Midbrain (tissue), 1 donor: ENCODE measurements at regions not wholly inside any gene's neighbourhood (a gene's known extent, or its start where the extent isn't known, plus 50 kb on each side); places are given as distances from the start of the nearest gene placed in this dataset.

Experiments used
- DNase-seq: peaks from one replicate; lab custom pipeline; 2025; lab: John Stamatoyannopoulos, UW

DNA sequence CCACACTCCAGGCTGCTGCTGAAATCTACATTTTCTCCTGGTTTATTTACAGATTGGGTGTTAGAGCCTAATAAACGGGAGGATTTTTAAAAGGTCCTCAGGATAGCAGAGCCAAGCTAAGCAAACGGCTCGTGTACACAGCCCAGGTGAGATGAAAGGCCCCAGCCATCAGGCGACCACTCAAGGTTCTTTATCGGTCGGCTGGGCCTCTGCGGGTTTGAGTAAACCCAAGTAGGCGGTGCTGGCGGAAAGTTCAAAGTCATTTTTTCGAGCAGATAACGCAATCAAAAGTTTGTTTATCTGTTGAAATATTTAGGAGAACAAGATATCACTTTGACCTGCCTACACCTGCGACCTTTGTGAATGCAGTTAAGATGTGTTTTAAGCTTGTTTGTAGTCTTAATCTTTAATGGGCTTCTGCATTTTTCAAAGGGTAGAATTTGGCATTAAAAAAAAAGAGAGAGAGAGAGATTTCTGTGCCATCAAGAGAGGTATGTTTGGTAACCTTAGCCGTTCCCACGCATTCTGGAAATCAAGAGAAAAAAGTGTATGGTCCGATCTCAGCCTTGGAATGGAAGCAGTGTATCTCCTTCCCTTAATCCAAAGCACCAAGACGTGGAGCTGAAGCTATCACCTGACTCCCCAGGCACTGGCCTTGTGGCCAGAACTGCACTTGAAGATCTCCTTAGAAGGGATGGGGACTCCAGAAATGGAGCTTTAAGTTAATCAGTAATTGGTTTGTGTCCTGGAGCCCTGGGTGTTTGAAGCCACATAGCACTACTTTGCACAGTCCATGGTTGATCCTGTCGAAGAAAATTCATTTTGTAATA is 301.7 kb upstream of the IRX5 start:
- no peak for DNase-seq

DNA sequence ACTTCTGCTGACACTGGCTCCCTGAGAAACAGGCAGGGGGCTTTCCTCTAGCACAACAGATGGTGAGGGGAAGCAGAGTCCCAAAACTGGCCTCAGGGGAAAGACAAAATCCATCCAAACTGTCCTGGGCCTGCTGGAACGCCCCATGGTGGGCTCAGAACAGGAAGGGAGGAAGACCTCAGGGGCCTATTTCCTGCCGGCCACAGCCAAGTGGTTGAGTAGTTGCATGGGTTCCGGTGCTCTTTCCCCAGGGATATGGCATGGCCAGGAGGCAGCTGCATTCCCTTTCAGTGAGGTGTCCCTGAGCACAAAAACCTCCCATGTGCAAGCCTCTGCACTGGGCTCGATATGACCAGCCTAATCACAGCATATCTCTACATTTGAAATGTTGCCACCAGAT is 303.0 kb upstream of the IRX5 start:
- DNase-seq: no peak

DNA sequence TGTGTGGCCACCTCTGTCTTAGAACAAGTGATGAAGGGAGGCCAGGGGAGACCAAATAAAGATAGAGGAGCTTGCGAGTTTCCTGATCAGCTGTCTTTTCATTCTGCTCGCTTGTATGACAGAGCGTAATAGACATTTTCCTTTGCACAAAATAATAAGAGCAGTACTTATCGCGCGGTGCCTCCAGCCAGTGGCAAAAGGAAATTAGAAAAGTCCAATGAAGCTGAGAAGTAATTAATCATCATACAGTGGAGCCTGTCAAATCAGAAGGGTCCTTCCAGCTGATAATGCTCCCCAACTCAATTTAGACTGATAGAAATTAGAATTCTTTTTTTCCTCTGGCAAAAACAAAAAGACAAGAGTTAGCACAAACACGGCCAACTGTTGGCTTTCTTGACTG is 307.0 kb upstream of the IRX5 start:
- no peak for DNase-seq

DNA sequence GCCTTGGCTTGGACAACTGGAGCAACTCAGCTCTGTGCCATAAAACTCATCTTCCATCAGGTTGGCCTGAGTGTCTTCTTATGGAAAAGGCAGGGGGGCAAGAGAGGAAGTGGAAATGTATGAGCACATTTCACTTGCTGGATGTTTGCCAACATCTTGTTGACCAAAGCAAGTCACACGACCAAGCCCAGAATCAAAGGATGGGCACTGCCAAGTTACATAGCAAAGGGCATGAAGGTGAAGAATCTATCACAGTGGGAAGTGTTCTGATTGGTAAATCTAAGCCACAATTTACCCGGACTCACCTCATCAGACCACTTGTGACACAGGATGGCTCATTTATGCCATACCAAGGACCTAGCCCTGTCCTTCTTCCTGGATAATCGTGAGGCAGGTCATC is 310.5 kb upstream of the IRX5 start:
- no peak for DNase-seq

DNA sequence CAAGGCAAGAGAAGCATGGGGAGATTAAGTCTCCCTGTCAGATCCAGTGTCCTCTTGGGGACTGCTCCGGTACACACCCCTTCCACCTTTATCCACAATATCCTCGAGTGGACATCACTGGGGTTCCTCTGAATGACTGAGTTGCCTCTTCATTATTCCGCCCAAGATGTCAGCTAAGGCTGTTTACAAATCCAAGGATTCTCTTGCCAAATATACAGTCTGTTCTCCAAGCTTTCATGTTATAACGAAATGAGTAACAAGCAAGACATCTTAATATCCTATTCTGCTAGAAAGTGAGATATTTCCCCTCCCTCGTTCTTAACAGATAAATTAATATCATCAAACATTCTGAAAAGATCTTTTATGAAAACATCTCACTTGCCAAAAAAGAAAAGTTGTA is 314.1 kb upstream of the IRX5 start:
- DNase-seq: no peak

DNA sequence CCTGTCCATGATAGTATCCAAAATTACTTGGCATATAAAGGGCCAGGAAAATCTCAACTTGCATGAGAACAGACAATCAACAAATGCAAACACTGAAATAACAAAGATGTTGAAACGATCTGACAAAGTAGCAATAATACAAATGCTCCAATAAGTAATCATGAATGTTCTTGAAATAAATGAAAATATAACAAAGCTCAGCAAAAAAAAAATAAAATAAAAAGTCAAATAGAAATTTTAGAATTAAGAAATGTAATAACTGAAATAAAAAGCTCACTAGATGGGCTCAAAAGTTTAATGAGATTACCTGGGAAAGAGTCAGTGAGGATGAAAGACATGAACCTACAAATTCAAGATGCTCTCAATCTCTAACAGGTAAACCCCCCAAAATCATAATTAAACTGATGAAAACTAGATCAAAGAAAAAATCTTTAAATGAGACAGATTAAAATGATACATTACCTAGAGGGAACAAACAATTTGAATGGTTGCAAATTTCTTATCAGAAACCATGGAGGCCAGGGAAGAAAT is 319.0 kb upstream of the IRX3 start:
- no peak for DNase-seq

DNA sequence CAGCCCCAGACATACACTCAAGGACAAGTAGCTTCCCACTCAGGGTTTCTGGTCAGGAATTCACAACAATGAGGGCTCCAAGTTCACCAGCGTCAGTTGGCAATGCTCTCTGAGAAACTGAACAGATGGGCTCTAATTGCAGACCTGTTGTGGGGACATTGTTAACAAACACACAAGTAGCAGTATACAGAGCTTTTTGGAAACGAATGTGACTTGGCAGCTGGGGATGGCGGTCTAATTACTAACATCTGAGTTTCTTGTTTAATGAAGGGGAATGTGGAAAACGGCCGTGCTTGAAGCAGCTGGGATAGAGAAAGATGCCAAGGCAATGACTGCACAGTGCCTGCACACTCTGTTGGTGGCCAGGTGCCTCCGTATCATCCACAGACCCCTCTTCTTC is 316.1 kb upstream of the IRX3 start:
- no peak for DNase-seq

DNA sequence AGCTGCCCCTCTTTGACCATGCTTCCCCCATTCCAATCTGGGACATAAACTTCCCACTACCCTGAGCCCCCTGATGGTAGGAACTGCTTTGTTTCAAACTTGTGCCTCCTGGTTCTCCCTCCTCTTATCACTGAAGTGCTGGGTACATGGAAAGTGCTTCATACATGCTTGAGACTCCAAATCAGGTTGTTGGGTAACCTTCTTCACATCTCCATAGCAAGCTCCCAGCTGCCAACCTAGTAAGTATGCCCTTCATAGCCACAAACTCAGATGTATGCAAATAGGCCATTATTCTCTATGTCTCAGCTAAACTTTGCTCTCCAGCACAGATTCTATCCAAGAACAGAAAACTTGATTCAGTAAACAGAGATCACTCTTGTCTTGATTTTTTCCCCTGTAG is 310.6 kb upstream of the IRX3 start:
- no peak for DNase-seq

DNA sequence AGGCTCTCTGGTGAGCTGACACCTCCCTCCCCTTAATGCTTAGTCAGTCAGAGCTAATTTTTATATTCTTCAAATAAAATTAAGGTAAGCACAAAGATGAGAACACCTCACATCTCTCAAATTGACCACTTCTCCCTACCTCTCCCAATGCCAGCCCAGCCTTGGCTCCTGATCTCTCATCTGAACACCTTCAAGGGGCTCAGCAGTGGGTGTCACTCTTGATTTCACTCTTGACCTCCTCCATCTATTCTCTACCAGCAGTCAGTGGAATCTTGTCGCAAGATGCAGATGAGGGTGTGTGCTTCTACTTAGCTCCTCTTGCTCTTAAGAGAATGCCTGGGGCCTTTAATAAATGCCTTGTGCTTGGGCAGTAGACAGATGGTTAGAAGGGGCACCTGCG is 309.0 kb upstream of the IRX3 start:
- DNase-seq: no peak

DNA sequence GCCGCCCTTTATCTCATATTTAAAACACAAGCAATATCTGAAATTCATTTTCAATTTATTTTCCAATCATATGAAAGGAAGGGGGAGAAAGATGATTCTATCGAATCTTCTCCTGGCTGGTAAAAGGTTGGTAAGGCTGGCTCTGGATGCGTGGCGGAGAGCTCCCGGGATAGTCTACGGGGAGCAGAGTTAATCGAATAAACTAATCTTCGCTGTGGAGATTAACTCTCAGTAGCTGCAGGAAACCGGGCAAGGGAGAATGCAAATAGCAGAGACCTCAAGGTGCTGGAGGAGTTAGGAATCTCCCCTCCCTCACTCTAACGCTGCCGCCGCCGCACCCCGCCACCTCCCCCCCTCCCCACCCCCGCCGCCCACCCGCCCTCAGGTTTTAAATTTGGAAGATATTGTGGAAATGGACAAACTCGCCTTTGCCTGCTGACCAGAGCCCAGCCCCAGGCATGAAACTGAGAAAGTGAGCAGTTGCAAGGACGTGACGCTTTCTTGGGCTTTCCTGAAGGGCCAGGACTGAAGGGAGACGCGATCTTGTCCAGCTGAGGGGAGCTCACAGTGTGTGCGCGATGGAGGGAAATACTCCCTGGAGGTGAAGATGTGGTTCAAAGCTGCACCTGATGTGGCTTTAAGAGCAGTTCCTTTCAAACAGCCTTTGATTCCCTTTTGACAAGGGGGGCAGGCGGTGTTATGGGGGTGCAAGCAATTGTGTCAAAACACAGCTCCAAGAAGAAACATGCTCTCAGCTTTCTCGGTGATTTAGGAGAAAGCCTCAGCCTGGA is 308.2 kb upstream of the IRX3 start:
- DNase-seq: no peak

DNA sequence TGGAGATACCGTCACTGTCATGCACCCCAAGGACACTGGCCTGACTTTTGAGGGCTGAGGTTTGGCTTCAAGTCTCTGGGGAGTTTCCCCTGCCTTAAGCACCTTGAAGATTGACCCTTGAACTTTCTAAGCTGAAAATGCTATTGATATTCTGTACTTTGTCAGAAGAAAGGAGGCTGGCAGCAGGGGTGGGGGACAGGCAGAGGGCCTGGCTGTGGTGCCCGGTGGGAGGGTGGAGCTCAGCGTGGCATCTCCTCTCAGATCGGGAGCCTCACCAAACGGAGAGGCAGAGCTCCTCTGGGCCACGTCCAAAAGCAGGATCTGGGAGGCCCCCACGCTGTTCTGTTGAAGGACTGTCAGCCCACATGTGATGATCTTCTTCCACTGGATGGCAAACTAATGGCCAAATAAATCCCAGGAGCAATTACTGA is 305.2 kb upstream of the IRX3 start:
- DNase-seq: no peak

DNA sequence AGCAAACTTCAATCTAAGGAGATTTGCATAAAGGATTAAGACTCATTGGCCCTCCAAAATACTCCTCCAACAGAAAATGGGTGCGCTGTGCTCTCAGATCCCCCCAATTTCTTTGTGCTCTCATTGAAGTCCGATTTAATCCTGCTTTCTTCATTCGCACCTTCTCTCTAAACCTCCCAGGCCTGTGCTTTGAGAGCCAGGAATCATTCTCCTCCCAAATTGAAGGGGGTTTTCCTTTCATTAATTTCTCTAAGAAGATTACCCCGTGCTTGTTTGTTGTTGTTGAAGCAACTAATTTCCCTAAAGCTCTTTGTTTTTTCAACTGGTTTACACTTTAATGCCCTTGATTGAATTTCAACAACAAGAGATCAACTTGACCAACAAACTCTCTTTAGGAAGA is 304.2 kb upstream of the IRX3 start:
- no peak for DNase-seq

DNA sequence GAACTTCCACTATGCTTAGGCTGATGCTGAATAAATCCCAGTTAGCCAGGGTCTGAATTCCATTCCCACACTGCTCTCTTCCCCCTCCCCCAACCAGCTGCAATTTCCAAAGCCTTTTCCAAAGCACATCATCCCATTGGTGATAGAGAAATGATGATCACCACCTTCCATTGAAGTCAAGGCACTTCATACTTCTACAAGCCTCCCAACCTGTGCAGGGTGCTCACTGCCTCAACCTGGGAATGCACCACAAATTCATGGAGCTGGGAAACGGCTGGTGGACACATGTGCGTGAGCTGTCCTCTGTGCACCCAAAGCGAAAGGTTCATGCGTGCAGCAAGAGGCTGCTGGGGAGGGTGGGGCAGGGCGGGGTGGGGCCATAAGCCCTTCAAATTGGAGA is 302.7 kb upstream of the IRX3 start:
- DNase-seq: no peak

DNA sequence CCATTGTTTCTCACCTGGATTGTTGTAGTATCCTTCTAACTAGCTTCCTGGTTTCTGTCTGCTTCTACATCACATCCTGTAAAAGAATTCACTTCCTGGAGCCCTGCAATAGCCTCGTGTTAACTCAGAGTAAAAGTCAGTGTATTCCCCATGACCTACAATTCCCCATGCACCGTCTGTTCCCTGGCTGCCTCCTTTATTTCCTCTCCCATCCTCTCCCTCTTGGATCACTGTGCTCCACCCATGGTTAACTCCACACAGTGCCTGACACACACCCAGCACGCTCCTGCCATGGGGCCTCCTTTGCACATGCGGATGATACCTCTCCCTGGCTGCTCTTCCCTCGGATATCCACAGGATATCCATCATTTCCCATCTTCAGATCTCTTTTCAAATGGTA is 301.4 kb upstream of the IRX3 start:
- DNase-seq: no peak

DNA sequence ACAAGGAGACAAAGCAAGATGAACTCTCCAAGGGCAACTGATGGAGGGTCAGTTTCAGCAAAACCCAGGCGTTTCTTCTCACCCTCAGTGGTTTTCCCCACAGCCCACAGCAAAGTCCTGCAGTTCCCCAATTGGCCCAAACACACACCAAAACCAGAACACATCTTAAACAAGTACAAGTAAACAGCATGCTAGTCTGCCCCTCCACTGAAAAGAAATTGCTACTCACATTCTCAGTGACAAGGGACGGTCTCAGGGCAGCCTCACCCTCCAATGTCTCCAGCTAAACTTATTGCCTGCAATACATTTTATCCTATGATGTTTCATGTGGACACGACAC is 300.6 kb upstream of the IRX3 start:
- DNase-seq: no peak

DNA sequence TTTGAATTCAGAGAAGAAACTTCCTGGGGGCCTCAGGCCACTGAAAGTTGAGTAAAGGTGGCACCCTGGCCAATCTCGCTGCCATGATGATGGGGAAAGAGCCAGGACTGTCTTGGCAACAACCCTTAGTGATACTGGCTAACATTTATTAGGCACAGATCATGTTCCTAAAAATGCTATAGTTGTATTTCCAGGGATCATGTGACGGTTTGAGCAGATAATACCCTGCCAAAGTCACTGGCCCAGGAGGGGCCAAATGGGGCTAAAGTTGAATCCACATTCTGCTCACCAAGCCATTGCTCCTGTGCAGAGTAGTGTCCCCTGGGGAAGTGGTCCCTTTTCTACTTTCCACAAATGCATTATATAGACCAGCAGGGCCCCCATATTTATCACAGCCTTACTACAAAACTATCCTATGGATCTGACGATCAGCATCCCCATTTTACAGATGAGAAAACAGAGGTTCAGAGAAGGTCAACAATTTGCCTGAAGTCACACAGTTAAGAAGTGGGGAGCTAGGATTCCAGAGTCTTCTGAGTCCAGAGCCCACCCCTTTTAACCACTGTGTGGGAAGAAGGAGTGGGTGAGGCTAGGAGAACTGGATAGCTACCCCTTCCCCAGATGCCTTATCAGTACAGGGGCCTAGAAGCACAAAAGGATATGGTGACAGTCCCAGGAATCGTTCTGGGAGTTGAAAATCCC is 300.0 kb upstream of the IRX3 start:
- DNase-seq: no peak

DNA sequence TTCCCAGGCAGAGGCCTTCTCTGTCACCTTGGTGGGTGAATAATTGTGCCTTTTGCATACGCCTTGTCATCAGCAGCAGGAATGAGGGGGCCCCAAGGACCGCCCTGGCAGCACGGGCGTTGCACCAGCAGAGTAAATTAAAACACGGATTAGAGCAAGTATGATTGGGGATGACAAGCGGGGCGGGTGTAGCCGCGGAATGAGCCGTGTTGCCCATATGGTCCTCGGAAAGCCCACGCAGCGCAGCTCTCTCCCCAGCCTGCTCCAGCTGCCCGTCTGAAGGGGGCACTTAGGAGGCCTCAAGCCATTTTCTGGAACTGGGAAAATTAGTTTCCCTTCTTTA is 299.4 kb upstream of the IRX3 start:
- DNase-seq: no peak

DNA sequence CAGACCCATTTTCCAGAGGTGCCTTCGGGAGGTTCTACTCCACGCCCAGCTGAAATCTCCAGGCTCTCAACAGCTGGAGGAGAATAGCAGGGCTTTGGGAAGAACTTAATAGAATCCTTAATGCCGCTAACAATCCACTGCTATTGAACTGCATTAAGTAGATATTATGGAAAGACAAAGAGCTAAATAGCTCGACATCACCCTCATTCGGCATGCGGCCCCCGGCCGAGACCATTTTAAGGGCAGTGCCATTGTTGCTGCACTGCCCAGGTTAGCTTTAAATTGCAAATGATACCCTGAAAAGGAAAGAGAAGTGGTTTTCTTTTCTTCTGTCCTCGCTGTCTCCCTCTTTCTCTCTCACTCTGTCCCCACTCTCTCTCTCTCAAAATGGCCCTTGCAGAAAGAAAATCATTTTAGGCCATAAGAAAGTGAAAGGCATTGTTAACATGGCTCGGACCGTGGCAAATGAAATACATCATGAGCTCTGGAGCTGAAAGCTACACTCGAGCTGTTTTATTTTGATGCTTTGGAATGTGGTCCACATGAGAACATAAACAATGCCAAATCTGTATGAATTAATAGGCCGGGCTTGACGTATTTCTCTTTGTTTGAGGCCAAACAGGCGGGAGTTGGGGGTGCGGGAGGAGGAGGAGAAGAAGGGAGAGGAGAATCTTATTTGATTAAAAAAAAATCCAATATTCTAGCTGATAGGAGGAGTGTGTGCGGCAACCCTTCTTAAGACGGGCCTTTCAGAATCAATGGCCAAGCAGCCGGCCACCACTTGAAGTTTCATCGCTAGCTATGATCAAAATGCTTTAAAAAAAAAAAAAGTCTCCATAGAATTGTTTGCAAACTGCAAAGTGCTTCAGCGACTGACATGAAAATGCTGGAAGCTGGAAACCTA is 298.8 kb upstream of the IRX3 start:
- no peak for DNase-seq

DNA sequence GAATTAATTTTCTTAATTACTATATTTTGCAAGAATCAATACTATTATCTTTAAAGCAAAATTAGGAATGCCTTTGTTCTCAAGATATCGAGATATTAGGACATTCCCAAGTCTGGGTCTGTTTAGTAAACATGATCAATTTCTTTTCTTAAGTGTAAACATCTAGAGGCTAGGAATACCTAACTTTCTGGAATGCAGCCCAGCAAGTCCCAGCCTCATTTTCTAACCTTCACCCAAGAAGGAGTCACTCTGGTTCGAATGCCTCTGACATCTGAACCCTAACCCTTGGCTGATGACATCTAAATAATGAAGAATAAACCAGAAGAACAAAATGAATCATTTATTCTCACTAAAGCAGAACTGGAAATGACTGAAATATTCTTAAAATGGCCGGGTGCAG is 297.5 kb upstream of the IRX3 start:
- DNase-seq: no peak

DNA sequence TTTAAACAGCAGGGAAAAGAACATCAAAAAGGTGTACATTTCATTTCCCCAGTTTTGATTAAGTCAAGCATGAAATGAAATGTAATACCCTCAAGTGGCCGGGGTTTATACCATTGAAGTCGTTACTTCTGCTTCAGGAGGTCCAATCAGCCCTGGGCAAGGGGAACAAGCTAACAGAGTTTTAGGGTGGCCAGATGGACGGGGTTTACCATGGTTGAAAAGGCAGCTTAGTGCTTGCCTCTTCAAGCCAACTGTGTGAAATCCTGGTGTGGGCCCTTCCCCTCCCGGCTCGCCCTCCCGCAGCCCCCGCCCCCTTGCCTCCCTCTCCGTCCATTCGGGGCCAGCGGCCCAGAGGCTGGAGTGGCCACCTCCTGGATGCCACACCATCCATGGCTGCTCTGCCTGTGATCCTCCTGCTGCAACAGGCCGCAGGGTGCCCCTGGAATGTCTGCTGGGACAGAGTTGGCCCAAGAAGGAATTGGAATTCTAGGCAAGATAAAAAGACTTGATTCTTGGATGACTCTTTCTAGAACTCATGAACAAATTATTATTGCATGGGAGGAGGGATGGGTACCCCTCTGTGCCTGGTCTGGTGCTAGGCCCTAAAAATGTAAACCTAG is 296.2 kb upstream of the IRX3 start:
- DNase-seq: no peak

DNA sequence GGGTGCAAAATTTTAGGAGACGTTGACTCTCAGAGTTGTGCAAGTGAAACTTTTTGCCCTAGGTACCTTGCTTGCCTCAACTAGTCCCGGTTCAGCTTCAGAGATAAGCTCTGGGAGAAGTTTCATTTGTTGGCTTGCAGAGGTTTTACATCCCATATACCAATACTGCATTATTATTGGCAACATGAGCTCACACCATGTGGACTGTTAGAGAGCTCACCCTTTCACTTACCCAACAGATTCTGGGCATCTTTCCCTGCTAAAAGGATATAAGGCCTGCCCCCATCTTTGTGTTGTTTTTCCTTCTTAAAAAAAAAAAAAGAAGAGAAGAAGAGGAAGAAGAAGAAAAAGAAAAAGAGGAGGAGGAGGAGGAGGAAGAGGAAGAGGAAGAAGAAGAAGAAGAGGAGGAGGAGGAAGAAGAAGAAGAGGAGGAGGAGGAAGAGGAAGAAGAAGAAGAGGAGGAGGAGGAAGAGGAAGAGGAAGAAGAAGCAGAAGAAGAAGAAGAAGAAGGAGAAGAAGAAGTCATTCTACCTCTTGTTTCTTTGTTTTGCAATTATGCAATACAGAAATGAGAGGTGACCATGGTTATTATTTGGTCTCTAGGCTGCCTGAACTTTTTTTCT is 292.6 kb upstream of the IRX3 start:
- DNase-seq: no peak
